ENCODE measurements at regions not wholly inside any gene's neighbourhood (a gene's known extent, or its start where the extent isn't known, plus 50 kb on each side); places are given as distances from the start of the nearest gene placed in this dataset.

GRCh38 chr16:9508328-9508936 is 417.0 kb downstream of the HAPSTR1 start:
- Histone ChIP-seq H3K4me1 (ENCODE audit: control insufficient read depth, insufficient read depth, low read length) (no peaks in the 10 kb centered on the region), H3K9me3 (ENCODE audit: control insufficient read depth, low read length) (peaks cover 3% of the 10 kb centered on the region), H3K4me3 (ENCODE audit: low read length) (no peak overlapping the region), H3K27me3 (ENCODE audit: control insufficient read depth, insufficient read depth) (no peaks in the 10 kb centered on the region), H3K27ac (ENCODE audit: low read length) (no peak overlapping the region)
- ATAC-seq (no peak), DNase-seq (no peak)
- intact Hi-C loops (cut with DNase I) = no loop called here
- WGBS = 80% methylated on average over 6 of the region's 6 CpGs

GRCh38 chr16:9509663-9510062 is 418.2 kb downstream of the HAPSTR1 start:
- DNase-seq (no peak), ATAC-seq (no peak)
- intact Hi-C loops (cut with DNase I) = no loop called here
- H3K4me3 ChIP-seq (ENCODE audit: low read length) = no peak overlapping the region
- H3K27me3 ChIP-seq (ENCODE audit: control insufficient read depth, insufficient read depth) = no peaks in the 10 kb centered on the region
- peaks cover 3% of the 10 kb centered on the region for H3K9me3 ChIP-seq (ENCODE audit: control insufficient read depth, low read length)
- H3K27ac ChIP-seq (ENCODE audit: low read length) = no peak overlapping the region
- 51% methylated on average over 2 of the region's 2 CpGs for WGBS
- no peaks in the 10 kb centered on the region for H3K4me1 ChIP-seq (ENCODE audit: control insufficient read depth, insufficient read depth, low read length)

- 83% methylated on average over 7 of the region's 7 CpGs for WGBS
- intact Hi-C loops (cut with DNase I) = no loop called here
These were observed 419.9 kb downstream of the HAPSTR1 start for GRCh38 chr16:9511389-9511788.

GRCh38 chr16:9516444-9516843 is 425.0 kb downstream of the HAPSTR1 start:
- ATAC-seq (no peak), DNase-seq (no peak)
- peaks cover 3% of the 10 kb centered on the region for H3K9me3 ChIP-seq (ENCODE audit: control insufficient read depth, low read length)
- no peak overlapping the region for H3K4me3 ChIP-seq (ENCODE audit: low read length)
- H3K27ac ChIP-seq (ENCODE audit: low read length) = no peak overlapping the region
- 77% methylated on average over 3 of the region's 3 CpGs for WGBS
- intact Hi-C loops (cut with DNase I) = no loop called here
- H3K27me3 ChIP-seq (ENCODE audit: control insufficient read depth, insufficient read depth) = no peaks in the 10 kb centered on the region
- peaks cover 4% of the 10 kb centered on the region for H3K4me1 ChIP-seq (ENCODE audit: control insufficient read depth, insufficient read depth, low read length)

More at GRCh38 chr16:9511389-9511788, 419.9 kb downstream of the HAPSTR1 start:
- ATAC-seq (no peak), DNase-seq (no peak)
- no peak overlapping the region for H3K4me3 ChIP-seq (ENCODE audit: low read length)
- no peaks in the 10 kb centered on the region for H3K4me1 ChIP-seq (ENCODE audit: control insufficient read depth, insufficient read depth, low read length)
- H3K27me3 ChIP-seq (ENCODE audit: control insufficient read depth, insufficient read depth) = no peaks in the 10 kb centered on the region
- peaks cover 3% of the 10 kb centered on the region for H3K9me3 ChIP-seq (ENCODE audit: control insufficient read depth, low read length)
- no peak overlapping the region for H3K27ac ChIP-seq (ENCODE audit: low read length)

- no peak overlapping the region for H3K4me3 ChIP-seq (ENCODE audit: low read length)
- H3K27me3 ChIP-seq (ENCODE audit: control insufficient read depth, insufficient read depth) = no peaks in the 10 kb centered on the region
- ATAC-seq (peak; percentile 59), DNase-seq (peak in 2 of 3 donors; percentile 37 to 45)
- peaks cover under 1% of the 10 kb centered on the region for H3K9me3 ChIP-seq (ENCODE audit: control insufficient read depth, low read length)
- WGBS = 26% methylated on average over 3 of the region's 3 CpGs
- H3K4me1 ChIP-seq (ENCODE audit: control insufficient read depth, insufficient read depth, low read length) = peaks cover 7% of the 10 kb centered on the region
- no peak overlapping the region for H3K27ac ChIP-seq (ENCODE audit: low read length)
- intact Hi-C loops (cut with DNase I) = no loop called here
These were observed 426.6 kb downstream of the HAPSTR1 start for GRCh38 chr16:9518051-9518450.

- WGBS = over 99% methylated on average over 2 of the region's 2 CpGs
- DNase-seq = no peak
- no peak overlapping the region for H3K27ac ChIP-seq (ENCODE audit: low read length)
- no peaks in the 10 kb centered on the region for H3K9me3 ChIP-seq (ENCODE audit: control insufficient read depth, low read length)
- ATAC-seq = no peak
- H3K4me1 ChIP-seq (ENCODE audit: control insufficient read depth, insufficient read depth, low read length) = peaks cover 7% of the 10 kb centered on the region
- H3K27me3 ChIP-seq (ENCODE audit: control insufficient read depth, insufficient read depth) = no peaks in the 10 kb centered on the region
- intact Hi-C loops (cut with DNase I) = no loop called here
- no peak overlapping the region for H3K4me3 ChIP-seq (ENCODE audit: low read length)
These were observed 427.1 kb downstream of the HAPSTR1 start for GRCh38 chr16:9518581-9518980.

- ATAC-seq = no peak
- Histone ChIP-seq H3K27ac (ENCODE audit: low read length) (no peak overlapping the region), H3K4me1 (ENCODE audit: control insufficient read depth, insufficient read depth, low read length) (peaks cover 7% of the 10 kb centered on the region), H3K27me3 (ENCODE audit: control insufficient read depth, insufficient read depth) (no peaks in the 10 kb centered on the region), H3K9me3 (ENCODE audit: control insufficient read depth, low read length) (no peaks in the 10 kb centered on the region), H3K4me3 (ENCODE audit: low read length) (no peak overlapping the region)
- intact Hi-C loops (cut with DNase I) = no loop called here
- 41% methylated on average over 7 of the region's 7 CpGs for WGBS
- DNase-seq = no peak
These were observed 430.4 kb downstream of the HAPSTR1 start for GRCh38 chr16:9521749-9522370.

- ATAC-seq = no peak
- peaks cover 7% of the 10 kb centered on the region for H3K4me1 ChIP-seq (ENCODE audit: control insufficient read depth, insufficient read depth, low read length)
- H3K27ac ChIP-seq (ENCODE audit: low read length) = no peak overlapping the region
- no peaks in the 10 kb centered on the region for H3K9me3 ChIP-seq (ENCODE audit: control insufficient read depth, low read length)
- intact Hi-C loops (cut with DNase I) = no loop called here
- H3K4me3 ChIP-seq (ENCODE audit: low read length) = no peak overlapping the region
- 30% methylated on average over 5 of the region's 5 CpGs for WGBS
- no peak for DNase-seq
- H3K27me3 ChIP-seq (ENCODE audit: control insufficient read depth, insufficient read depth) = no peaks in the 10 kb centered on the region
These were observed 431.2 kb downstream of the HAPSTR1 start for GRCh38 chr16:9522614-9523013.

- Histone ChIP-seq H3K4me1 (ENCODE audit: control insufficient read depth, insufficient read depth, low read length) (peaks cover 3% of the 10 kb centered on the region), H3K27ac (ENCODE audit: low read length) (no peak overlapping the region), H3K27me3 (ENCODE audit: control insufficient read depth, insufficient read depth) (no peaks in the 10 kb centered on the region), H3K9me3 (ENCODE audit: control insufficient read depth, low read length) (no peaks in the 10 kb centered on the region), H3K4me3 (ENCODE audit: low read length) (no peak overlapping the region)
- intact Hi-C loops (cut with DNase I) = no loop called here
- DNase-seq (no peak), ATAC-seq (no peak)
- WGBS = 79% methylated on average over 7 of the region's 8 CpGs
These were observed 432.6 kb downstream of the HAPSTR1 start for GRCh38 chr16:9523994-9524393.

GRCh38 chr16:9525037-9525436 is 433.6 kb downstream of the HAPSTR1 start:
- Histone ChIP-seq H3K4me1 (ENCODE audit: control insufficient read depth, insufficient read depth, low read length) (peaks cover 3% of the 10 kb centered on the region), H3K9me3 (ENCODE audit: control insufficient read depth, low read length) (no peaks in the 10 kb centered on the region), H3K4me3 (ENCODE audit: low read length) (no peak overlapping the region), H3K27me3 (ENCODE audit: control insufficient read depth, insufficient read depth) (no peaks in the 10 kb centered on the region), H3K27ac (ENCODE audit: low read length) (no peak overlapping the region)
- 59% methylated on average over 4 of the region's 4 CpGs for WGBS
- no peak for DNase-seq
- ATAC-seq = no peak
- intact Hi-C loops (cut with DNase I) = no loop called here

- Histone ChIP-seq H3K4me1 (ENCODE audit: control insufficient read depth, insufficient read depth, low read length) (peaks cover 3% of the 10 kb centered on the region), H3K9me3 (ENCODE audit: control insufficient read depth, low read length) (no peaks in the 10 kb centered on the region), H3K27ac (ENCODE audit: low read length) (no peak overlapping the region), H3K27me3 (ENCODE audit: control insufficient read depth, insufficient read depth) (no peaks in the 10 kb centered on the region), H3K4me3 (ENCODE audit: low read length) (no peak overlapping the region)
- no peak for DNase-seq
- WGBS = 65% methylated on average over 4 of the region's 4 CpGs
- no peak for ATAC-seq
- intact Hi-C loops (cut with DNase I) = no loop called here
These were observed 435.3 kb downstream of the HAPSTR1 start for GRCh38 chr16:9526791-9527190.
